GM12878 (cell line): ENCODE measurements at regions not wholly inside any gene's neighbourhood (a gene's known extent, or its start where the extent isn't known, plus 50 kb on each side); places are given as distances from the start of the nearest gene placed in this dataset.

ENCODE experiments used
- ATAC-seq: fragments of 200-7000 bp; cut with Tn5 transposase; 3 replicates; pipeline ENCODE4 v1.9.1; 2020; ENCODE audit warnings: mild to moderate bottlenecking, moderate library complexity
- BruUV-seq: library from RNA; stranded (reverse); fragments of 400-500 nt; replicated peaks from 2 replicates; lab custom pipeline; 2021; lab: Mats Ljungman, UMichigan
- CTCF ChIA-PET: fragments of 300-600 bp; sonication (Branson Sonifier 250); formaldehyde crosslinking; extraction: SDS; loops from one replicate; lab custom pipeline; 2021; ENCODE audit warnings: inconsistent platforms; lab: Yijun Ruan, JAX
- POLR2A ChIA-PET: fragments of 350-600 bp; formaldehyde crosslinking; extraction: SDS; loops from one replicate; lab custom pipeline; 2021; ENCODE audit warnings: inconsistent platforms; lab: Charles Lee
- RAD21 ChIA-PET: fragments of 300-600 bp; sonication (Branson Sonifier 250); formaldehyde crosslinking; loops from one replicate; lab custom pipeline; 2023; ENCODE audit warnings: antibody characterized with exemption; ENCODE audit not compliant: unreplicated experiment; lab: Charles Lee
- SMC1A ChIA-PET: fragments of 300-600 bp; sonication (Branson Sonifier 250); formaldehyde crosslinking; loops from one replicate; lab custom pipeline; 2023; ENCODE audit not compliant: unreplicated experiment, uncharacterized antibody; lab: Charles Lee
- DNase-seq: peaks from one replicate; pipeline ENCODE4 v3.0.0-alpha.2; 2011; ENCODE audit warnings: low read depth, low spot score
- FAIRE-seq: peaks from 3 replicates; lab custom pipeline; 2011; peaks lifted over from hg19 to GRCh38; lab: Jason Lieb, UNC
- H2AFZ ChIP-seq: 2 replicates; pipeline ENCODE4 v1.6.0; 2011; ENCODE audit warnings: low read depth, low read length, control low read depth; ENCODE audit not compliant: control insufficient read depth
- H3K27ac ChIP-seq: 2 replicates; pipeline ENCODE4 v1.5.1; 2011; ENCODE audit warnings: control low read depth; ENCODE audit not compliant: control insufficient read depth, insufficient read depth
- H3K27me3 ChIP-seq, 2 experiments: replicated peaks in 1 of 2; 2 replicates each; pipeline versions ENCODE4 v1.6.0 to v1.6.1; 2011; ENCODE audit warnings: low read length in 1 of 2; ENCODE audit not compliant: control insufficient read depth in 2 of 2, insufficient read depth in 2 of 2
- H3K36me3 ChIP-seq, 2 experiments: 2 replicates each; pipeline ENCODE4 v1.5.1; 2011; ENCODE audit warnings: low read length in 1 of 2; ENCODE audit not compliant: control insufficient read depth in 2 of 2, insufficient read depth in 2 of 2
- H3K4me1 ChIP-seq: 2 replicates; pipeline ENCODE4 v1.6.1; 2011; ENCODE audit warnings: mild to moderate bottlenecking, low read length, moderate library complexity, mixed read lengths; ENCODE audit not compliant: control insufficient read depth, insufficient read depth
- H3K4me2 ChIP-seq: 2 replicates; pipeline ENCODE4 v1.6.0; 2011; ENCODE audit warnings: control low read depth; ENCODE audit not compliant: control insufficient read depth, insufficient read depth
- H3K4me3 ChIP-seq: fragments of 200-600 bp; sonication (generic); 2 replicates; pipeline ENCODE4 v1.5.1; 2016
- H3K79me2 ChIP-seq: 2 replicates; pipeline ENCODE4 v1.6.0; 2011; ENCODE audit warnings: low read length; ENCODE audit not compliant: control insufficient read depth, insufficient read depth
- H3K9ac ChIP-seq: 2 replicates; pipeline ENCODE4 v1.8.0; 2011; ENCODE audit warnings: low read length, control low read depth, mixed read lengths; ENCODE audit not compliant: control insufficient read depth, insufficient read depth
- H3K9me3 ChIP-seq: replicated peaks from 3 replicates; pipeline ENCODE4 v1.5.1; 2011; ENCODE audit warnings: mild to moderate bottlenecking, low read length; ENCODE audit not compliant: control insufficient read depth, insufficient read depth
- H4K20me1 ChIP-seq: 2 replicates; pipeline ENCODE4 v1.6.0; 2011; ENCODE audit not compliant: control insufficient read depth, insufficient read depth
- BMI1 ChIP-seq: fragments of 450-650 bp; IDR thresholded peaks from 2 replicates; pipeline ENCODE4 v1.6.1; 2016; ENCODE audit warnings: mild to moderate bottlenecking, moderate library complexity, borderline replicate concordance
- CEBPZ ChIP-seq: fragments of 150-350 bp; IDR thresholded peaks from 2 replicates; pipeline ENCODE4 v1.6.1; 2016; ENCODE audit warnings: low read depth, low read length
- E2F4 ChIP-seq: IDR thresholded peaks from 2 replicates; pipeline ENCODE4 v1.6.1; 2012; ENCODE audit warnings: low read depth, low read length, improper control_type of control experiment
- E2F8 ChIP-seq: fragments of 450-650 bp; IDR thresholded peaks from 2 replicates; pipeline ENCODE4 v1.6.1; 2018; ENCODE audit warnings: mild to moderate bottlenecking, low read depth, moderate library complexity; ENCODE audit not compliant: partially characterized antibody
- FOS ChIP-seq: IDR thresholded peaks from 3 replicates; pipeline ENCODE4 v1.6.1; 2011; ENCODE audit warnings: borderline replicate concordance; ENCODE audit not compliant: insufficient read length; ENCODE audit errors: extremely low read depth
- HDAC6 ChIP-seq: fragments of 200-600 bp; sonication (generic); IDR thresholded peaks from one replicate; pipeline ENCODE4 v1.8.0; 2017; ENCODE audit warnings: antibody characterized with exemption; ENCODE audit not compliant: unreplicated experiment
- NFIC ChIP-seq: IDR thresholded peaks from 2 replicates; pipeline ENCODE4 v1.6.1; 2012; ENCODE audit warnings: low read depth, mild to moderate bottlenecking, inconsistent platforms, low read length, moderate library complexity
- NR2C1 ChIP-seq: fragments of 450-650 bp; IDR thresholded peaks from 2 replicates; pipeline ENCODE4 v1.6.1; 2017; ENCODE audit warnings: antibody characterized with exemption, mild to moderate bottlenecking, moderate library complexity
- RBBP5 ChIP-seq: fragments of 200-600 bp; sonication (generic); conservative IDR thresholded peaks from 2 replicates; pipeline ENCODE4 v1.6.1; 2016
- SMAD1 ChIP-seq: fragments of 450-650 bp; IDR thresholded peaks from 2 replicates; pipeline ENCODE4 v1.6.1; 2018; ENCODE audit warnings: mild to moderate bottlenecking, low read depth; ENCODE audit not compliant: partially characterized antibody
- SMARCA5 ChIP-seq: fragments of 450-650 bp; IDR thresholded peaks from 2 replicates; pipeline ENCODE4 v1.6.1; 2017; ENCODE audit warnings: mild to moderate bottlenecking
- SREBF1 ChIP-seq: IDR thresholded peaks from 2 replicates; pipeline ENCODE4 v1.6.1; 2012; ENCODE audit warnings: mild to moderate bottlenecking, low read length
- TCF3 ChIP-seq: IDR thresholded peaks from 2 replicates; pipeline ENCODE4 v1.6.1; 2012; ENCODE audit warnings: low read depth, mild to moderate bottlenecking, low read length, borderline replicate concordance; ENCODE audit not compliant: insufficient read depth
- ZBTB11 ChIP-seq: fragments of 450-650 bp; formaldehyde crosslinking; IDR thresholded peaks from 2 replicates; pipeline ENCODE4 v1.5.0; 2022; ENCODE audit warnings: mild to moderate bottlenecking, missing genetic modification characterization
- in situ Hi-C: fragments of 300-500 bp; cut with MboI; formaldehyde crosslinking; loops from 9 replicates; pipeline ENCODE4 v1.14.3; 2018; ENCODE audit warnings: mixed read lengths
- intact Hi-C: fragments of 100-400 bp; cut with micrococcal nuclease; formaldehyde crosslinking; loops from one replicate; pipeline ENCODE4 v1.14.2; 2022; ENCODE audit not compliant: unreplicated experiment

GRCh38 chr11:25742800-25743199 lies 589.1 kb upstream of the ANO3 start:
- Histone ChIP-seq H3K27me3 (no peaks in the 10 kb centered on the region), H3K79me2 (no peaks in the 10 kb centered on the region), H3K27ac (no peak overlapping the region), H3K9ac (no peak overlapping the region), H3K4me1 (no peaks in the 10 kb centered on the region), H3K9me3 (no peaks in the 10 kb centered on the region), H2AFZ (no peak overlapping the region), H4K20me1 (no peaks in the 10 kb centered on the region), H3K36me3 (no peaks in the 10 kb centered on the region), H3K4me2 (no peak overlapping the region), H3K4me3 (no peak overlapping the region)
- FAIRE-seq (no peak), DNase-seq (no peak), ATAC-seq (no peak)
- ChIA-PET CTCF (no interaction called here), RAD21 (no interaction called here), SMC1A (no interaction called here), POLR2A (no interaction called here)
- in situ Hi-C loops = no loop called here
- intact Hi-C loops = loop anchor here (10.0 kb wide), 1 partner anchor 58 kb away; no protein-coding TSS in a partner anchor
- no TSS peak for BruUV-seq
- TF ChIP-seq BMI1 = no peak
- TF ChIP-seq NR2C1 = no peak
- no peak for TF ChIP-seq HDAC6
- no peak for TF ChIP-seq RBBP5
- no peak for TF ChIP-seq SMARCA5
- no peak for TF ChIP-seq SMAD1
- TF ChIP-seq E2F4 = no peak
- TF ChIP-seq NFIC = no peak
- no peak for TF ChIP-seq E2F8
- TF ChIP-seq SREBF1 = no peak
- no peak for TF ChIP-seq TCF3
- TF ChIP-seq ZBTB11 (CRISPR knock-in tag) = no peak
- TF ChIP-seq CEBPZ = no peak
- no peak for TF ChIP-seq FOS
